GM19395 (cell line): ENCODE measurements at regions not wholly inside any gene's neighbourhood (a gene's known extent, or its start where the extent isn't known, plus 50 kb on each side); places are given as distances from the start of the nearest gene placed in this dataset.
"Not testable (repeated sequence)": the region's sequence is repeated elsewhere in the genome, so short reads cannot be mapped to it uniquely, and the experiment has no call there.

ENCODE experiments used
- ATAC-seq: cut with Tn5 transposase; IDR thresholded peaks from one replicate; pipeline ENCODE4 v1.9.1; 2021; ENCODE audit warnings: mild to moderate bottlenecking, moderate library complexity; ENCODE audit not compliant: unreplicated experiment

DNA sequence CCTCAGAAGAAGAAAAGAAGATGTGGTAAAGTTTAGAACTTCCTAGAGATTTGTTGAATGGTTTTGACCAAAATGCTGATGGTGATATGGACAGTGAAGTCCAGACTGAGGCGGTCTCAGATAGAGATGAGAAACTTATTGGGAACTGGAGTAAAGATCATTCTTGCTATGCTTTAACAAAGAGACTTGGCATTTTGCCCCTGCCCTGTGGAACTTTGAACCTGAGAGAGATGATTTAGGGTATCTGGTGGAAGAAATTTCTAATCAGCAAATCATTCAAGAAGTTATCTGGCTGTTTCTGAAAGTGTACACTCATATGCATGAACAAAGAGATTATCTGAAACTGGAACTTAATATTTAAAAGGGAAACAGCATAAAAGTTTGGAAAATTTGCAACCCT lies 505.2 kb downstream of the NSUN3 start:
- no peak for ATAC-seq

DNA sequence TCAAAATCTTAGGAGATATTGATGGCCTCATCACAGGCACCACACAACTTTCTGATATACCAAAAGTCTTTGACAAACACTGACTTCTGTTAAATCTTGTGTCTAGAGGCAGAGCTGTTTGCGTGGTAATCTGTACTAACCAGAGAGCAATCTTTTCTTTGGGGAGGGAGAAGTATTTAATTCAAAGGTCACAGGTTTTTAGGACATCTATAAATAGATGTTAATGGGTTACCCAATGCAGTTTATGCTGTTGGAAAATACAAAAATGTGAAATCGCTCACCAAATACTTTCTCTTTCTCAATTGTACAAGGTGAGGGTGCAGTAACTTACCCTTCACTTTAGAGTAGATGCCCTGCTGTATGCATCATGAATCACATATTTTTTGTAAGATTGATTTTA lies 510.5 kb downstream of the NSUN3 start:
- ATAC-seq = no peak

DNA sequence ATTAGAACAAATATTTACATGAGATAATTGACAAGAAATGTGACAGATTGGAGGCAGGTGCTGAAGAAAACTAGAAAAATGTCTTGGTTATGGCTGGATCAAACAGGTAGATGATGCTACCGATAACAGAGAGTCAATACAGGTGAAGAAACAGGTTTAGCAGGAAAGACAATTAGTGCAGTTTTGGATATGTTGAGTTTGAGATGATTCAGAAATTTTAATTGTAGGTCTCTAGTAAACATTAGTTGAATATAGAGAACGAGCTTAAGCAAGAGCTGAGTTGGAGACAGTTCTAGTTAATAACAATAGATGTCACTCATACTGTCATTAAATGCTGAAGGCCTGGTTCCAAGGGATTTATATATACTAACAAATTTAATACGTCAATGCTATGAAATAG lies 524.4 kb downstream of the NSUN3 start:
- no peak for ATAC-seq

- ATAC-seq = no peak
Observed at GRCh38 chr3:94593526-94594150, 530.8 kb downstream of the NSUN3 start.

GRCh38 chr3:94596141-94596540 lies 533.3 kb downstream of the NSUN3 start:
- no peak for ATAC-seq

- peak; percentile 67 for ATAC-seq
Observed at GRCh38 chr3:94596887-94597566, 534.2 kb downstream of the NSUN3 start.

DNA sequence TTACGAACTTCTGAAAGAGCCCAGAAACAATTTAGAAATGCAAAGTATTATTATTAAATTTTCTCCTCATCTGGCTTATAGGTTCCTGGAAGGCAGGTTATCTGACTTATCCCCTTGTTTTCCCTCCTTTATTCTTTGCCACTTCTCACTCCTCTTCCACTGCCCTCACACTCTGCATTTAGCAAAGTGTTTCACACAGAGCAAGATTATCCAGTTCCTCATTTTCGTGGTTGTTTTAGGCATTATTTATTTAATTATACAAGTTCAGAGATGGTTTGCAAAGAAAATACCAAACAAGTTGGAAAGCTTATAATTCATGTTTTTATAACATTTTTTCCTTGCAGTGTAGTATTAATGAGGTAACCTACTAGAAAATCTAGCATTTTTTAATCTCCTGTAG lies 544.9 kb downstream of the NSUN3 start:
- ATAC-seq = no peak

GRCh38 chr3:94609908-94610307 lies 547.0 kb downstream of the NSUN3 start:
- no peak for ATAC-seq

DNA sequence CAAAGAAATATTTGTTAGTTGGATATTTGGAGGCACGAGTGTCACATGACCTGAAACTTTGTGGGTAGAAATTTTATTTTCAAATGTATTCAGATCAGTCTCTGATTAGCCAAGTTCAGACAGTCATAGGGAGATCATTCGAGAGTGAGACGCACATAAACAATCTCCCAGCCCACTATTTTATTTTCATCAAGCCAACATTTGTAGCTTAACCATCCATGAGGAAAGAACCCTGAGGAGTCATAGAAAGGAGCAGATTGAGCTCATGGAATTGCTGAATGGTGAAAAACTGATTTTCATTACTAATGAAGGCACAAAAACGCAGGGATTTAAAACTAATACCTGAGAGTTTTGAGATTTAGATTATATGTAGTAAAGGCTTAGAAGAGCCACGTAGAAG lies 548.7 kb downstream of the NSUN3 start:
- ATAC-seq = no peak

DNA sequence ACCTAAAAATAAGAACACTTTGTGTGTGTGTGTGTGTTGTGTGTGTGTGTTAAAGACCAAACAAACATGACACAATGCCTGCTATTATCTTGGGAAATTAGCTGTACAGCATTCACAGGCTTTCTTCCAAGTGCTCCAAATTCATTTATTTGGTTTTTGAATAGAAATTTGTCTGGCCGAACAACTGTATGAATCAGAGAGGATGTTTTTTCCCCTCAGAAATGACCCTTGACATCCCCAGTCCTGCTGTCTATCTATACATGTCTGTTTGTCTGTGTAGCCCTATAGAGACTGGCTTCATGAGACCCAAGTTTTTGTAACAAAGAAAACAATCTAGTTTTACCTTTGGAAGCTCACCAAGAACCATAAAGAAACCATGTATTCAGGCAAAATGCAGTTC lies 549.8 kb downstream of the NSUN3 start:
- no peak for ATAC-seq

DNA sequence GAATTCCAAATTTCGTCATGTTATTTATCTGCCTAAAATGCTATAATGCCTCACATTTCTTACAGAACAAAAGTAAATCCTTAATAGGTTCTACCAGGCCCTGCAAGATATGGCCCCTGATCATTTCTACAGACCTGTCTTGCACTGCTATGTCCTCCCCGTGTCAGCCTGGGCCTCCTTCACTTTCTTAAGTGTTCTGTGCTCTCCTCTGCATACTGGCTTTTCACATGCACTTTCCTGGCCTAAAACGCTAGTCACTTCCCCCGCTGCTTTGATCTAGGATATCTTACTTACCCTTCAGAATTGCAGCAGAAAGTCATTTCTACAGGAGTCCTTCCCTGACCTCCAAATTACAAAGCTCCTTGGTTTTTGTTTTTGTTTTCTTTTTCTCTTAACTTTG lies 551.3 kb downstream of the NSUN3 start:
- no peak for ATAC-seq

- no peak for ATAC-seq
Observed at GRCh38 chr3:94615275-94616065, 552.6 kb downstream of the NSUN3 start.

GRCh38 chr3:94616833-94617232 lies 554.0 kb downstream of the NSUN3 start:
- ATAC-seq = no peak

DNA sequence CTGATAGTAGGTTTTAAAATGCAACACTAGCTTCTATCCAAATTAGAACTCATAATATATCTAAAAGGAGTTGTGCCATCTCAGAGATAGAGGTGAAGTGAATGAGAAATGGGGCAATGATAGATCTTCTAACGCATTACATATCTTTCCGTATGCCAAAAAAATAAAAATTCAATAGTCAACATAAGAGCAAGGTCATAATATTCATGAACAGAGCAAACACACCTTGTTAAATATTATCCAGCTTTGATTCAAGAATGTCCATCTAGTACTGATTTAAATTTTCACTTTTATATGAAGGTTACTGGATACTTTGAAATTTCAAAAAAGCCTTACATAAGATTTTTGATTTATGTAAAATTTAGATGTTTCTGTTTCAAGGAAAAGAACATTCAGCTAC lies 554.5 kb downstream of the NSUN3 start:
- no peak for ATAC-seq

DNA sequence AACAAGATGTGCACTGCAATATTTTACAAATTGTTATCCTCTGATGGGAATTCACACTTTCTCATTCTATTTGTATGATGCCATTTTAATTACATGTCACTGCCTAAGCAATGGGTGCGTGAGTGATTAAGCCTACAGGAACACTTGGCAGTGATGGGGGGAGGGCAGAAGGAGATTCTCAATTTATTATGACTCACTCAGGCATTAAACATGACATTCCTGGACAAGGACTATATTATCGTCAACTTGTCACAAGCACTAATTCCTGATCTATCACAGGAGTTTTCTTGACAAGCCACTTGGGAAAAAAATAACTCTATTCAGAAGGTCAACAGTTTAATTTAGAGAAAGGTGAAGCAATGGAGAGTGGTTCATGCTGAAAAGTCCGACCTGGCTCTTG lies 556.8 kb downstream of the NSUN3 start:
- no peak for ATAC-seq

DNA sequence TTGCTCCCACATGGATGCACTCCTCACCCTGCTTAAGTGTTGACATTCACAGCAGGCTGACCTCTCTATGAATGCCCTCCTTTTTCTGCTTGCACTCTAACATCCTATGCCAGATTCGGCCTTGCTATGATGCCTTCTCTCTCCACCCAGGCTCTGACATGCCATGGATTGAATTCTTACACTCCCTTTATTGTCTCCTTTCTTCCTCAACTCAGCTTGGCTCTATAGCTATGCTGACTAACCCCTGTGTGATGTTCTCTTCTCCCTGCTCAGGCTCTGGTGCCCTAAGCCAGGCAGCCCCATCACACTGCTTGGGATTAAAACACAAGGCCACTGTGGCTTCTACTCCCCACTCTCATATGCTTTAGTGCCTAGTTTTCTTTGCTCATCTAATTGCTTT lies 563.7 kb downstream of the NSUN3 start:
- no peak for ATAC-seq

DNA sequence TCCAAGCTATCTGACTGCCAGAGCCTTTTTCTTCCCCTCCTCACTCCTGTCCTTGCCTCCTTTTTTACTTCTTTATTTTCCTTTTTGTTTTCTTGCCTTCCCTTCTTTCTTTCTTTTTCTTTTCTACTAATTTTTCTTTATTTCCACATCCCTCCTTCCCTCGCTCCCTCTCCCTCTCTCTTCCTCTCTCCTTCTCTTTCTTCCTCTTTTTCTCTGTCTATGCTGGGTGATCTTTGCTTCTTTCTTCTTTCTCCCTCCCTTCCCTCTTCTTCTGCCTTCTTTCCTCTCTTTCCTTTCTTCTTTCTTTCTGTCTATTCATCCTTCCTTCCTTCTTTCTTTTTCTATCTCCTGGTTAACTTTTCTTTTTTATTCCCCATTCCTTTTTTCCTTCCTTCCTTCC lies 564.8 kb downstream of the NSUN3 start:
- no peak for ATAC-seq

DNA sequence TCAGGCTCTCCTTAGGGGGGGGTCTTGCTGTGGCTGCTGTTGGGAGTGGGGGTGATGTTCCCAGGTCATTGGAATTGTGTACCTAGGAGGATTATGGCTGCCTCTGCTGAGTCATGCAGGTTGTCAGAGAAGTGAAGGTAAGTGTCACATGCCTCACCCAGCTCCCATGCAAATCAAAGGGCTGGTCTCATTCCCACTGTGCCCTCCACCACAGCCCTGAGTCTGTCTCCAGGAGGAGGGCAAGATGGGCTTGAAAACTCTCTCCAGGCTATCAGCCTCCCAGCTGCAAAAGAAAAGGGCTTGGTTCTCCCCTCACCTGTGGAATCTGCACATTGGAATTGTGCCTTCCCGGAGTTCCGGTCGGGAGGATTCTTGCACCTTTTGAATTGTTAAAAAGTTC lies 580.5 kb downstream of the NSUN3 start:
- no peak for ATAC-seq

GRCh38 chr3:94645790-94646189 lies 582.9 kb downstream of the NSUN3 start:
- ATAC-seq = no peak

- no peak for ATAC-seq
Observed at GRCh38 chr3:94647131-94647530, 584.3 kb downstream of the NSUN3 start.

GRCh38 chr3:94648270-94649180 lies 585.7 kb downstream of the NSUN3 start:
- ATAC-seq = not testable (repeated sequence)
